ENCODE measurements at regions not wholly inside any gene's neighbourhood (a gene's known extent, or its start where the extent isn't known, plus 50 kb on each side); places are given as distances from the start of the nearest gene placed in this dataset.

- H3K27ac ChIP-seq: no peak overlapping the region
- TF ChIP-seq CTCF (conservative IDR thresholded peaks at IDR 0.05): no peak
Measured at GRCh38 chr5:17135050-17135449, 82.4 kb upstream of the BASP1 start.

GRCh38 chr5:17143335-17143734, 74.1 kb upstream of the BASP1 start:
- TF ChIP-seq CTCF (conservative IDR thresholded peaks at IDR 0.05): no peak
- no peak overlapping the region for H3K27ac ChIP-seq

- no peak overlapping the region for H3K27ac ChIP-seq
- TF ChIP-seq CTCF (conservative IDR thresholded peaks at IDR 0.05): no peak
Measured at GRCh38 chr5:17146280-17146841, 71.1 kb upstream of the BASP1 start.

- no peak overlapping the region for H3K27ac ChIP-seq
- TF ChIP-seq CTCF (conservative IDR thresholded peaks at IDR 0.05): no peak
Measured at GRCh38 chr5:17147170-17147569, 70.3 kb upstream of the BASP1 start.

- no peak for TF ChIP-seq CTCF (conservative IDR thresholded peaks at IDR 0.05)
Measured at GRCh38 chr5:17147617-17148016, 69.8 kb upstream of the BASP1 start.

GRCh38 chr5:17148481-17148880, 69.0 kb upstream of the BASP1 start:
- no peak for TF ChIP-seq CTCF (conservative IDR thresholded peaks at IDR 0.05)
- H3K27ac ChIP-seq: no peak overlapping the region

More at GRCh38 chr5:17147617-17148016, 69.8 kb upstream of the BASP1 start:
- no peak overlapping the region for H3K27ac ChIP-seq

- H3K27ac ChIP-seq: no peak overlapping the region
- TF ChIP-seq CTCF (conservative IDR thresholded peaks at IDR 0.05): no peak
Measured at GRCh38 chr5:17149786-17150185, 67.6 kb upstream of the BASP1 start.

All from VCaP (cell line).